Stimulated activated CD4-positive, alpha-beta T cell treated with anti-CD3 and anti-CD28 coated beads, TNF-alpha, amount 100 ng/mL, for 4 hours (primary cell): ENCODE measurements at regions not wholly inside any gene's neighbourhood (a gene's known extent, or its start where the extent isn't known, plus 50 kb on each side); places are given as distances from the start of the nearest gene placed in this dataset.
"Not testable (repeated sequence)": the region's sequence is repeated elsewhere in the genome, so short reads cannot be mapped to it uniquely, and the experiment has no call there.

Experiments
- DNase-seq, 3 experiments: peaks; one replicate each; pipeline ENCODE4 v3.0.0-alpha.2; 2020; ENCODE audit warnings: low read depth in 3 of 3

GRCh38 chr13:50417597-50417996 is 402.4 kb downstream of the KCNRG start:
- no peak for DNase-seq

GRCh38 chr13:50419331-50419865 is 404.2 kb downstream of the KCNRG start:
- DNase-seq, result no peak

DNA sequence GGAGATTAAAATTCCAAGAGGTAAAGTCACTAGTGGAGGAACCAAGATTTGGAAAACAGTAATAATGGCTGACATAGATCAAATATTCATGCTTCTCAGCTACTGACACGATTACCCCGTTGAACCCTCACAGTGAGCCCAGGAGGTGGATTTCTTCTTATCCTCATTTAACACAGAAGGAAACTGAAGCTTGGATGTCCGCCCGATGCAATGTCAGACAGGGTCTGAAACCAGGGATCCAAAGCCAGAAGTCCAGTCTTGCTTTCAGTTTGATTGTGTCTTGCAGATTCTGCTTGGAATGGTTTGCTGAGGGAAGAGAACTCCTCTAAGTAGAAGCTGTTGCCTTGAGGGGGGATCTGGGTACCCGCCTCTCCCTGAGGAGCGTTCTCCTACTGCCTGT is 404.7 kb downstream of the KCNRG start:
- no peak for DNase-seq

DNA sequence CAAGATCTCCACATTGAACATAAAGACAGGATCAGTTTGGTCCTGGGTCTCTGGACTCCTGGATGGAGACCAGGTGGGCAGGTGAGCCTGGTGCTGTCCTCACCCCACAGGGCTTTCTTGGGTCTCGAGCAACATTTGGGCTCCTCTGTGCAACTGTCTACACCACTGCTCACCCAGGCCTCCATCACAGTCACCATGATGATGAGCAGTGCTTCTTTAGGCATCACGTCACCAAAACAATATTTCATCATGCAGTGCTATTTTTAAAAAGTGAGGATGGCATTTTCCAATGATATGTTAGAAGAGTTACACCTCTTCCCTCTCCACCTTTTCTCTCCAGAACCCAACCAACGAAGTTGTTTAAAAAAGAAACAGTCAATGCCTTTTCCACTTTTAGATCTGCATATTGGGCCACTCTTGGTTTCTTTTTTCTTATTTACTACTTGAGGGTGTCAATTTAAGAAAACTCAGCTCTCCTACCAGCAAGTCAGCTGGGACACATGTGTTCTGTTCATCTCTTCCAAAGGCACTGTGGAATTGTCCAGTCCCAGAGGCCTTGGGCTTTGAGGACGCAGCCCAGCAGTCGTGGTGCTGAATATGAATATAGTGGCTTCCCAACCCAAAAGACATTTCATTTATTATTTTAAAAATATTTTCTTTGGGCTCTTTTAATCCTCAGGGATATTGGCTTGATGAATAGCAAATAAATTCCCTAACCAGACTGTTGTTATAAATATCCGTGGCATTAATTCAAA is 405.7 kb downstream of the KCNRG start:
- no peak for DNase-seq

GRCh38 chr13:50421473-50422130 is 406.4 kb downstream of the KCNRG start:
- DNase-seq, result no peak

- no peak for DNase-seq
Measured at GRCh38 chr13:50422181-50423148, 407.2 kb downstream of the KCNRG start.

- DNase-seq, result no peak
Measured at GRCh38 chr13:50424993-50425392, 409.7 kb downstream of the KCNRG start.

GRCh38 chr13:50425772-50426171 is 410.5 kb downstream of the KCNRG start:
- no peak for DNase-seq

DNA sequence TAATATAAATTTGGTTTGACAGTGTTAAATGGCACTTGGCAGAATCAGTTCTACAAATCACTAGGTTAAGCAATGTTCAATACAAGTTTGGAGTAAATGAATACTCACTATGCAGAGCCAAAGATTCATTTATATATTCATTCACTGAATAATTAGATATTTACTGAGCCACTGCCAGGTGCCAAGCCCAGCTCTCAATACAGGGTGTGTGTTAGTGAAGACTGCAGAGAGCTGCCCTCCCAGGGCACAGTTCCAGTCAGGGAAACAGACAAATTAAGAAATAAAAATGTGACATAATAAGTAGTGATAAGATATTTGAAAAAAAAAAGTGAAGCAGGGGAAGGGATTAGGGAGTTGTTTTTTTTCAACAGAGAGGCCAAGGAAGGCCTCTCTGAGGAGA is 411.7 kb downstream of the KCNRG start:
- DNase-seq, result no peak

DNA sequence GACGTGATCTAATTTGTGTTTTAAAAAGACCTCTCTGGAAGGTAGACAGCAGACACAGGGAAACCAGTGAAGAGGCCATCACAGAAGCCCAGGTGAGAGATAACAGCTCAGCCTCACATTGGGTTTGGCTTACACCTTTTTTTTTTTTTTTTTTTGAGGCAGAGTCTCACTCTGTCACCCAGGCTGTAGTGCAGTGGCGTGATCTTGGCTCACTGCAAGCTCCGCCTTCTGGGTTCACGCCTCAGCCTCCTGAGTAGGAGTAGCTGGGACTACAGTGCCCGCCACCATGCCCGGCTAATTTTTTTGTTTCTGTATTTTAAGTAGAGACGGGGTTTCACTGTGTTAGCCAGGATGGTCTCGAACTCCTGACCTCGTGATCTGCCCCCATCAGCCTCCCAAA is 412.3 kb downstream of the KCNRG start:
- DNase-seq, result not testable (repeated sequence)

- DNase-seq, result no peak
Measured at GRCh38 chr13:50428183-50428877, 413.1 kb downstream of the KCNRG start.

GRCh38 chr13:50435011-50435410 is 408.5 kb downstream of the DLEU7 start:
- no peak for DNase-seq

DNA sequence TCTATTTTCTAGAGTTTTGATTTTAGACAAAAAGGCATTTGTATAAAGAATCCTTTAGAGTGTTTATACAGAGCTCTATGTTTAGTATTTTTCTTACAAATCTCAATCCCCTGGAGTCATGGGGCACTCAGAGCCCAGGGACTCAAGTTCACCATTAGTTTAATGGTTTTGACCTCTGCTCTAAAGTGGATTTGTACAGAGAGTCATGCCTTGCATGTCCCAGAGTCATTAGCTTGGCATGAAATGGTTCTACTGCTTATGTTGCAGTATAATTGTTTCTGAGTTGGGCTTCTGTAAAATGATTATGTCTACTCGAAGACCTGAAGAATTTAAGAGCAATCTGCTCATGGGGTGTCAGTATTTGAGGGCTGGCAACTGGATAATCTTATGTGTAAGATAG is 406.2 kb downstream of the DLEU7 start:
- DNase-seq, result no peak

GRCh38 chr13:50438351-50438750 is 405.1 kb downstream of the DLEU7 start:
- DNase-seq, result no peak

GRCh38 chr13:50441130-50441529 is 402.4 kb downstream of the DLEU7 start:
- DNase-seq, result no peak

- DNase-seq, result no peak
Measured at GRCh38 chr13:50444726-50445125, 398.8 kb downstream of the DLEU7 start.

- no peak for DNase-seq
Measured at GRCh38 chr13:50446611-50447010, 396.9 kb downstream of the DLEU7 start.

DNA sequence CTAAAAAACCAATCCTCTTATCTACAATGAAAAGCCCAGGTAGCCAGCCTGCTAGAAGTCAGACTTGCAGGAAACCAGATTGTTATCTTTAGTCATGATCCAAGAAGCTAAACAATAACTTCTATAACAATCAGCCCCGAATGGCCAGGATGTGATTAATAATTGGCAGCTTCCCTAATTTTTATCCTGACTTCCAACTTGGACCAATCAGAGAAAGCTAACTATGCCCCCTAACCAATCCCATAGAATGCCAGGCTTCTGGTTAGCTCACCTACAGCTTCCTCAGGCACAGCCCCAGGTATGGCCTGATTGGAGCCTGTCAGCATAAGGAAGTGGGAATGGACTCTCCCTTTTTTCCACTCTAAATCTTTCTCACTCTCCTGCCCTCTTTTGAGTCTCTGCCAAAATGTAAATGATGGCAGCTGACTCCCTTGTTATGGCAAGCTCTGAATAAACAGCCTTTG is 394.9 kb downstream of the DLEU7 start:
- no peak for DNase-seq

DNA sequence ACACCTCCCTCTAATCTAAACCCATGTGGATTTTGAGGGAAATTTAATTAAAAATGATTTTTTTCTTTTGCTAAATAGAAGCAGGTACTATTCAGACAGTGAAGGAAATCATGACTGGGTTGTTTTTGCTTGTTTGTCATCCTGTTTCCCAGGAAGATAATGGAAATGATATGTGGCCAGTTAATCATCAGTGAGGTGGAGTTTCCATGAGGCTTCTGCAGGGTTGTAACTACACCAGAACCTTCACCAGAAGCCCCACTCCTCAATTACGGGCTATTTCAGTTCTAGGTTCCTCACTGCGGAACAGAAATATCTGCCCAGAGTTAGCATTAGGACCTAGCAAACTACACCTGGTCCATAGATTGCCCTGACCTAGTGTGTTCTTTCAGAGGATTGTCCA is 394.0 kb downstream of the DLEU7 start:
- no peak for DNase-seq

DNA sequence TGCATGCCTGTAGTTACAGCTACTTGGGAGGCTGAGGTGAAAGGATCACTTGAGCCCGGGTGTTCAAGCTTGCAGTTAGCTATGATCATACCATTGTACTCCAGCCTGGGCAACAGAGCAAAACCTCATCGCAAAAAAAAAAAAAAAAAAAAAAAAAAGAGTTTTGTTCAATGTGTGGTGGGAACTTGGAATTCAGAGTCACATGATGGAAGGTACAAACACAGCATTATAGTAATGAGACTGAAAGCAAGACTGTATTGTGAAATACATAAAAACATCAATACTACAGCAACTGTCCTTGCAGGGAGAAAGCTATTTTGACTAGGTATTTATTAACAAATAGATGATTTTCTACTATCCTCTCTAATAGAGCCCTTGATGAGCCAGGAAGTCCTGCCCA is 393.2 kb downstream of the DLEU7 start:
- no peak for DNase-seq

DNA sequence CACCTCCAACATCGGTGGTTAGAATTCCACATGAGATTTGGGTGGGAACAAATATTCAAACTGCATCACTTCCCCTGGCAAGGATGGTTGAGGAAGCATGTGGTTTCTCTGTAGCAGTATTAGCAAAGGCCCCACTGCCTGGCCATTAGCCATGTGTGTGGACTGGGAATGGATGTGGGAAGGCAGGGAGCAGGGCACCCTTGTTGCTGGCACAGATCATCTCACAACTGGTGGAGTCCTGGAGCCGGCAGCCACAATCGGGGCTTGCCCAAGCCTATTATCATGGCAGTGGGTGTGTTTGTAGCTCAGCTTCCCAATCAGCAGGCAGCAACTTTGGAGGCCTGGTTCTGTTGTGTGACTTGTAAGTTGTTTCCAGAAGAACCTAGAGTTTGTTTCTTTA is 391.9 kb downstream of the DLEU7 start:
- DNase-seq, result no peak
